ENCODE measurements at regions not wholly inside any gene's neighbourhood (a gene's known extent, or its start where the extent isn't known, plus 50 kb on each side); places are given as distances from the start of the nearest gene placed in this dataset.
"Not testable (repeated sequence)": the region's sequence is repeated elsewhere in the genome, so short reads cannot be mapped to it uniquely, and the experiment has no call there.

DNA sequence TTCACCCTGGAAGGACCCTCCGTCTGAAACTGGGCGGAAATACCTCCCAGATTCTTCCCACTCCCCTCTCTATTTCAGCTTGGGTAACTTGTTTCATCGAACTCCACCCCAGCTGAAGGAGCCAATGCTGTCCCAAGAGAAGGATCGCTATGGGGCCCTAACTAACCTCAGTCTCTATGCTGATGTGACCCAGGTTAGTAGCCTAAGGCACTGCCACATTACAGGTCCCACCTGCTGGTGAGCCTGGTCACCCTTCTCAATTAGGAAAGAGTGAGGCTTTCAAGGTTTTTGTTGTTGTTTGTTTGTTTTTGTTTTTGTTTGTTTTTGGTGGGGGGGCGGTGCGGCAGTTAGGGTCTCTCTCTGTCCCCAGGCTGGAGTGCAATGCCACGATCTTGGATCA lies 168.4 kb downstream of the OR2B2 start:
- no peak for DNase-seq (ENCODE audit: low spot score)
- H3K27ac ChIP-seq = no peak overlapping the region
- TF ChIP-seq CTCF (conservative IDR thresholded peaks at IDR 0.05; ENCODE audit: low read depth) = no peak
- ChIA-PET POLR2A (ENCODE audit: low non-redundant PET) (no interaction called here), CTCF (interaction anchor here (0.7 kb wide), 1 partner anchor 49 kb away, joined by 4 read pairs; no protein-coding TSS in a partner anchor)

DNA sequence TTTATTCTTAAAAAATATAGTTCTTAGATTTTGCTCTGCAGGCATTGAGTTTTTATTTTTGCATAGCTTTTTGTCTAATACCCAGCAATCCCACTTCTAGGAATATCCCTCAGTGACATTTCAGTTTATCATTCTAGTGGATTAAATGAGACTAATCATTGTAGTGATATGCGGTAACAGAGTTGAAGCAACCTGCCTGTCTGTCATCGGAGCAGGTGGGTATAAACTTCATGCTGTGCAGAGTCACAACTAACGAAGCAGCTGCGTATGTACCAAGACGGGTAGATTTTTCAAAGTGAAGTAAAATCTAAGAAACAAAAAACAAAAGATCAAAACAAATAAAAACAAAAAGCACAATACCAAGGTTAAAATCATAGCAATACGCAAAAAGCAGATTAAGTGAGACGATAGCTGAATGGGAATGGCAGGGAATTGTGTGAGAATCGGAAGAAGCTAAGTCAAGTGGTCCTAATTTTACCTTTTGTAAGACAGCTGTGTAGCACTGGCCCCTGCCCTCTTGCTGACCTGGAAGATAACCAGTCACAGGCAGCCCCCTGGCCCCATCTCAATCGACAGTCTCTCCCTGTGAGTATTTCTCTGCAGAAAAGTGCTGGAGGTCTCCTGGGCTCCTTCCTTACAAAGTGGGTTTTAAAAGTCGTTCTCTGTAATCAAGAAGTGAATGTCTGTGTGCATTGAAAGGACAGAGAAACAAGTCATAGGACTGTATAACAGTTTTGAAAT lies 169.2 kb downstream of the OR2B2 start:
- CTCF ChIA-PET = interaction anchor here (1.1 kb wide), 1 partner anchor 9 kb away, joined by 4 read pairs; no protein-coding TSS in a partner anchor
- no peak for DNase-seq (ENCODE audit: low spot score)
- H3K27ac ChIP-seq = no peak overlapping the region
- POLR2A ChIA-PET (ENCODE audit: low non-redundant PET) = no interaction called here
- TF ChIP-seq CTCF (conservative IDR thresholded peaks at IDR 0.05; ENCODE audit: low read depth) = no peak

- DNase-seq (ENCODE audit: low spot score); H3K27ac ChIP-seq; POLR2A ChIA-PET (ENCODE audit: low non-redundant PET): not testable (repeated sequence)
- CTCF ChIA-PET = interaction anchor here (0.6 to 0.7 kb wide), 2 partner anchors 16 to 275 kb away, joined by 3 to 4 read pairs; no protein-coding TSS in a partner anchor
Measured at GRCh38 chr6:27739902-27740301, 172.3 kb downstream of the OR2B2 start.

GRCh38 chr6:27736686-27737085 lies 175.5 kb downstream of the OR2B2 start:
- TF ChIP-seq CTCF (conservative IDR thresholded peaks at IDR 0.05; ENCODE audit: low read depth) = no peak
- H3K27ac ChIP-seq = no peak overlapping the region
- no peak for DNase-seq (ENCODE audit: low spot score)
- ChIA-PET CTCF (interaction anchor here (0.6 kb wide), 1 partner anchor 253 kb away, joined by 4 read pairs; no protein-coding TSS in a partner anchor), POLR2A (ENCODE audit: low non-redundant PET) (no interaction called here)

- POLR2A ChIA-PET (ENCODE audit: low non-redundant PET) = no interaction called here
- CTCF ChIA-PET = no interaction called here
- no peak for DNase-seq (ENCODE audit: low spot score)
- no peak for TF ChIP-seq CTCF (conservative IDR thresholded peaks at IDR 0.05; ENCODE audit: low read depth)
- no peak overlapping the region for H3K27ac ChIP-seq
Measured at GRCh38 chr6:27728442-27728841, 183.8 kb downstream of the OR2B2 start.

- TF ChIP-seq CTCF (conservative IDR thresholded peaks at IDR 0.05; ENCODE audit: low read depth) = no peak
- ChIA-PET CTCF (interaction anchor here (0.5 to 0.6 kb wide), 2 partner anchors 45 to 138 kb away, joined by 3 to 5 read pairs; a partner anchor contains a TSS), POLR2A (ENCODE audit: low non-redundant PET) (no interaction called here)
- no peak overlapping the region for H3K27ac ChIP-seq
- DNase-seq (ENCODE audit: low spot score) = peak; percentile 15
Measured at GRCh38 chr6:27726619-27727023, 185.6 kb downstream of the OR2B2 start.

Data from RWPE1 (cell line).